Breast epithelium (tissue), 4 donors: ENCODE measurements at regions not wholly inside any gene's neighbourhood (a gene's known extent, or its start where the extent isn't known, plus 50 kb on each side); places are given as distances from the start of the nearest gene placed in this dataset.
"Not testable (repeated sequence)": the region's sequence is repeated elsewhere in the genome, so short reads cannot be mapped to it uniquely, and the experiment has no call there.

ENCODE experiments used
- DNase-seq, 2 donors: peaks; one replicate each; pipeline ENCODE4 v3.0.0-alpha.2; 2019; ENCODE audit warnings: low spot score in 2 of 2
- H3K27ac ChIP-seq, 2 donors: fragments of 200-600 bp; sonication (generic) in 1 of 2; one replicate each; pipeline ENCODE4 v1.5.1; 2016 to 2019; ENCODE audit warnings: mild to moderate bottlenecking in 1 of 2
- H3K27me3 ChIP-seq, 2 donors: fragments of 200-600 bp; sonication (generic) in 1 of 2; one replicate each; pipeline versions ENCODE4 v1.5.1 to v1.6.0; 2017 to 2019; ENCODE audit warnings: control low read depth in 1 of 2, mild to moderate bottlenecking in 1 of 2
- H3K36me3 ChIP-seq: fragments of 200-600 bp; one replicate; pipeline ENCODE4 v1.5.1; 2019
- H3K4me1 ChIP-seq, 2 donors: fragments of 200-600 bp; sonication (generic); one replicate each; pipeline ENCODE4 v1.5.1; 2016 to 2019; ENCODE audit warnings: control low read depth in 1 of 2
- H3K4me3 ChIP-seq, 3 donors: fragments of 200-600 bp; sonication (generic); 1 replicate in 2 of 3; 2 replicates in 1 of 3; pipeline ENCODE4 v1.5.1; 2016 to 2019; ENCODE audit warnings: mild to moderate bottlenecking in 3 of 3, moderate library complexity in 2 of 3
- H3K9me3 ChIP-seq, 2 donors: fragments of 200-600 bp; sonication (generic) in 1 of 2; one replicate each; pipeline ENCODE4 v1.5.1; 2016 to 2019; ENCODE audit warnings: control low read depth in 1 of 2
- POLR2A ChIP-seq: fragments of 450-650 bp; IDR thresholded peaks from one replicate; pipeline ENCODE4 v1.6.1; 2016; ENCODE audit warnings: antibody characterized with exemption, mild to moderate bottlenecking, moderate library complexity
- POLR2AphosphoS5 ChIP-seq, 3 donors: sonication (generic); formaldehyde crosslinking; IDR thresholded peaks; one replicate each; pipeline ENCODE4 v1.6.1; 2017; ENCODE audit warnings: antibody characterized with exemption in 3 of 3
- intact Hi-C: fragments of 100-400 bp; cut with DNase I; formaldehyde crosslinking; loops from one replicate; pipeline ENCODE4 v1.15.1; 2023; ENCODE audit warnings: low total_unique reads
- TF ChIP-seq, protein P1 (sequence below), 3 donors: fragments of 450-650 bp; IDR thresholded peaks; one replicate each; pipeline ENCODE4 v1.5.1; 2016 to 2017; ENCODE audit warnings: antibody characterized with exemption in 3 of 3, mild to moderate bottlenecking in 3 of 3, moderate library complexity in 3 of 3

- Histone ChIP-seq H3K9me3 (no peaks in the 10 kb centered on the region), H3K4me1 (no peaks in the 10 kb centered on the region), H3K27ac (no peak overlapping the region), H3K4me3 (no peak overlapping the region), H3K27me3 (no peaks in the 10 kb centered on the region), H3K36me3 (no peaks in the 10 kb centered on the region)
- no peak for DNase-seq
- intact Hi-C loops = no loop called here
- TF ChIP-seq POLR2A = no peak
- TF ChIP-seq POLR2AphosphoS5 (IDR thresholded peaks at IDR 0.05) = no peak
- TF ChIP-seq, protein P1, sequence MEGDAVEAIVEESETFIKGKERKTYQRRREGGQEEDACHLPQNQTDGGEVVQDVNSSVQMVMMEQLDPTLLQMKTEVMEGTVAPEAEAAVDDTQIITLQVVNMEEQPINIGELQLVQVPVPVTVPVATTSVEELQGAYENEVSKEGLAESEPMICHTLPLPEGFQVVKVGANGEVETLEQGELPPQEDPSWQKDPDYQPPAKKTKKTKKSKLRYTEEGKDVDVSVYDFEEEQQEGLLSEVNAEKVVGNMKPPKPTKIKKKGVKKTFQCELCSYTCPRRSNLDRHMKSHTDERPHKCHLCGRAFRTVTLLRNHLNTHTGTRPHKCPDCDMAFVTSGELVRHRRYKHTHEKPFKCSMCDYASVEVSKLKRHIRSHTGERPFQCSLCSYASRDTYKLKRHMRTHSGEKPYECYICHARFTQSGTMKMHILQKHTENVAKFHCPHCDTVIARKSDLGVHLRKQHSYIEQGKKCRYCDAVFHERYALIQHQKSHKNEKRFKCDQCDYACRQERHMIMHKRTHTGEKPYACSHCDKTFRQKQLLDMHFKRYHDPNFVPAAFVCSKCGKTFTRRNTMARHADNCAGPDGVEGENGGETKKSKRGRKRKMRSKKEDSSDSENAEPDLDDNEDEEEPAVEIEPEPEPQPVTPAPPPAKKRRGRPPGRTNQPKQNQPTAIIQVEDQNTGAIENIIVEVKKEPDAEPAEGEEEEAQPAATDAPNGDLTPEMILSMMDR (IDR thresholded peaks at IDR 0.05) = no peak
These were observed 228.6 kb upstream of the JARID2 start for GRCh38 chr6:15017261-15017660.

DNA sequence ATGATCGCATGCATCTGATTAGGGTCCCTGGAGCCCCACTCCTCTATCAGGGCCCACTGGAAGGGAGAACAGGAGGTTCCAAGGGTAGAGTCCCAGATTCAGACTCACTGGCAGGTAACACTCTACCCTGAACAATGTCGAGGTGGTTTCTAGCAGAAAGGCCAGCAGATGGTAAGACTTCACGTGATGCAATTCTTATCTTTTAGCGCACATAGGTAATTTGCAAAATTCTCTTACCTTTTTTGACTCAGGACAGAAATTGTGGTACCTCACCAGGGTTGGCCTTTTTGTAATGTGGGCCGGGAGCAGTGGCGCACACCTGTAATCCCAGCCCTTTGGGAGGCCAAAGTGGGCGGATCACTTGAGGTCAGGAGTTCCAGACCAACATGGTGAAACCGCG, 228.1 kb upstream of the JARID2 start:
- intact Hi-C loops = no loop called here
- H3K36me3 ChIP-seq = no peaks in the 10 kb centered on the region
- no peak overlapping the region for H3K27ac ChIP-seq
- no peak overlapping the region for H3K4me3 ChIP-seq
- H3K4me1 ChIP-seq = no peaks in the 10 kb centered on the region
- DNase-seq = no peak
- TF ChIP-seq, protein P1 (IDR thresholded peaks at IDR 0.05) = no peak
- TF ChIP-seq POLR2AphosphoS5 (IDR thresholded peaks at IDR 0.05) (no peak), POLR2A (no peak)
- H3K27me3 ChIP-seq = no peaks in the 10 kb centered on the region
- no peaks in the 10 kb centered on the region for H3K9me3 ChIP-seq

GRCh38 chr6:15020119-15020770, 225.6 kb upstream of the JARID2 start:
- H3K4me1 ChIP-seq = no peaks in the 10 kb centered on the region
- intact Hi-C loops = no loop called here
- no peaks in the 10 kb centered on the region for H3K36me3 ChIP-seq
- H3K4me3 ChIP-seq = no peak overlapping the region
- H3K27me3 ChIP-seq = no peaks in the 10 kb centered on the region
- TF ChIP-seq, protein P1 (IDR thresholded peaks at IDR 0.05) = no peak
- TF ChIP-seq POLR2A (no peak), POLR2AphosphoS5 (IDR thresholded peaks at IDR 0.05) (no peak)
- H3K9me3 ChIP-seq = no peaks in the 10 kb centered on the region
- no peak overlapping the region for H3K27ac ChIP-seq
- DNase-seq = no peak

DNA sequence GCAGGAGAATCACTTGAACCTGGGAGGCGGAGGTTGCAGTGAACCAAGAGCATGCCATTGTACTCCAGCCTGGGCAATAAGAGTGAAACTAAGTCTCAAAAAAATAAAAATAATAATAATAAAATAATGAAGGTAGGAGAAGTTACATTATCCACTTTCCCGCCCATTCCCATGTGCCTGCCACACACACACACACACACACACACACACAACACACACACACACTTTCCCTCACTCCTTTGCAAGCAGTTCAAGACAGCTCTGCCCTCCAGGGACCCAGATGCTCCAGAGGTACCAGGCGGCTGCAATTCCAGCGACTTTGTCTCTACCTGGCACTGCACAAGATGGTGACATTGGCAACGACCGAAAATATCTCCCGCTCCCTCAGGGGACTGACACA, 224.8 kb upstream of the JARID2 start:
- intact Hi-C loops = no loop called here

GRCh38 chr6:15023018-15023417, 222.9 kb upstream of the JARID2 start:
- H3K27ac ChIP-seq, H3K27me3 ChIP-seq, H3K9me3 ChIP-seq, H3K4me1 ChIP-seq, intact Hi-C loops, H3K36me3 ChIP-seq, DNase-seq, H3K4me3 ChIP-seq: not testable (repeated sequence)

More for the DNA sequence above, 224.8 kb upstream of the JARID2 start:
- Histone ChIP-seq H3K4me3 (no peak overlapping the region), H3K4me1 (no peaks in the 10 kb centered on the region), H3K27me3 (no peaks in the 10 kb centered on the region), H3K27ac (no peak overlapping the region), H3K9me3 (no peaks in the 10 kb centered on the region), H3K36me3 (no peaks in the 10 kb centered on the region)
- TF ChIP-seq, protein P1 (IDR thresholded peaks at IDR 0.05) = no peak
- no peak for TF ChIP-seq POLR2A
- DNase-seq = no peak

- H3K9me3 ChIP-seq = no peaks in the 10 kb centered on the region
- no peaks in the 10 kb centered on the region for H3K36me3 ChIP-seq
- DNase-seq = no peak
- intact Hi-C loops = no loop called here
- no peak overlapping the region for H3K4me3 ChIP-seq
- TF ChIP-seq POLR2AphosphoS5 (IDR thresholded peaks at IDR 0.05) (no peak), POLR2A (no peak)
- TF ChIP-seq, protein P1 (IDR thresholded peaks at IDR 0.05) = no peak
- H3K27me3 ChIP-seq = no peaks in the 10 kb centered on the region
- no peaks in the 10 kb centered on the region for H3K4me1 ChIP-seq
- H3K27ac ChIP-seq = no peak overlapping the region
These were observed 222.4 kb upstream of the JARID2 start for GRCh38 chr6:15023448-15023847.
